ENCODE measurements at regions not wholly inside any gene's neighbourhood (a gene's known extent, or its start where the extent isn't known, plus 50 kb on each side); places are given as distances from the start of the nearest gene placed in this dataset.
A peak's percentile ranks its signal among the peaks of the same experiment; 100 is the strongest.

GRCh38 chr18:44130376-44130942, 550.2 kb upstream of the SETBP1 start:
- TF ChIP-seq ZNF324 (tag by site-specific recombination; IDR thresholded peaks at IDR 0.05) (no peak), CTCF (tag by site-specific recombination; IDR thresholded peaks at IDR 0.05) (peak; percentile 51), SP2 (tag by site-specific recombination; IDR thresholded peaks at IDR 0.05) (no peak), ZNF26 (tag by site-specific recombination; IDR thresholded peaks at IDR 0.05) (no peak), ZIC2 (tag by site-specific recombination; IDR thresholded peaks at IDR 0.05) (no peak), REST (tag by site-specific recombination; IDR thresholded peaks at IDR 0.05) (no peak)

Data from HEK293 (cell line).